ENCODE measurements at regions not wholly inside any gene's neighbourhood (a gene's known extent, or its start where the extent isn't known, plus 50 kb on each side); places are given as distances from the start of the nearest gene placed in this dataset.
"Not testable (repeated sequence)": the region's sequence is repeated elsewhere in the genome, so short reads cannot be mapped to it uniquely, and the experiment has no call there.

- not testable (repeated sequence) for TF ChIP-seq CTCF, POLR2A (IDR thresholded peaks at IDR 0.05)
Observed at GRCh38 chr16:33979613-33980012, 520.2 kb downstream of the TP53TG3F start.
